GM18517 (cell line): ENCODE measurements at regions not wholly inside any gene's neighbourhood (a gene's known extent, or its start where the extent isn't known, plus 50 kb on each side); places are given as distances from the start of the nearest gene placed in this dataset.

Source experiments
- ATAC-seq: cut with Tn5 transposase; IDR thresholded peaks from one replicate; pipeline ENCODE4 v1.9.1; 2021; ENCODE audit warnings: mild to moderate bottlenecking, moderate library complexity; ENCODE audit not compliant: unreplicated experiment

GRCh38 chr6:68400396-68400795 lies 234.7 kb upstream of the ADGRB3 start:
- ATAC-seq = no peak

- ATAC-seq = no peak
Measured at GRCh38 chr6:68391953-68392352, 243.1 kb upstream of the ADGRB3 start.

- no peak for ATAC-seq
Measured at GRCh38 chr6:68372991-68373390, 262.1 kb upstream of the ADGRB3 start.

GRCh38 chr6:68368845-68369244 lies 266.2 kb upstream of the ADGRB3 start:
- ATAC-seq = no peak

- no peak for ATAC-seq
Measured at GRCh38 chr6:68364271-68364805, 270.7 kb upstream of the ADGRB3 start.

GRCh38 chr6:68343901-68344300 lies 291.2 kb upstream of the ADGRB3 start:
- ATAC-seq = peak; percentile 75

GRCh38 chr6:68342286-68342685 lies 292.8 kb upstream of the ADGRB3 start:
- ATAC-seq = no peak

- no peak for ATAC-seq
Measured at GRCh38 chr6:68339488-68340131, 295.5 kb upstream of the ADGRB3 start.

GRCh38 chr6:68333442-68333841 lies 301.6 kb upstream of the ADGRB3 start:
- no peak for ATAC-seq

GRCh38 chr6:68328156-68328555 lies 306.9 kb upstream of the ADGRB3 start:
- no peak for ATAC-seq

GRCh38 chr6:68326762-68327161 lies 308.3 kb upstream of the ADGRB3 start:
- no peak for ATAC-seq

GRCh38 chr6:68317366-68317765 lies 317.7 kb upstream of the ADGRB3 start:
- no peak for ATAC-seq

GRCh38 chr6:68313911-68314310 lies 321.2 kb upstream of the ADGRB3 start:
- no peak for ATAC-seq

- ATAC-seq = no peak
Measured at GRCh38 chr6:68307301-68307700, 327.8 kb upstream of the ADGRB3 start.

GRCh38 chr6:68296126-68296525 lies 339.0 kb upstream of the ADGRB3 start:
- ATAC-seq = no peak

GRCh38 chr6:68282646-68283045 lies 352.4 kb upstream of the ADGRB3 start:
- ATAC-seq = no peak

GRCh38 chr6:68279793-68280557 lies 355.1 kb upstream of the ADGRB3 start:
- no peak for ATAC-seq

- ATAC-seq = no peak
Measured at GRCh38 chr6:68273297-68273696, 361.8 kb upstream of the ADGRB3 start.

- no peak for ATAC-seq
Measured at GRCh38 chr6:68256391-68256790, 378.7 kb upstream of the ADGRB3 start.

- ATAC-seq = peak; percentile 88
Measured at GRCh38 chr6:68252632-68253031, 382.4 kb upstream of the ADGRB3 start.

- no peak for ATAC-seq
Measured at GRCh38 chr6:68247782-68248181, 387.3 kb upstream of the ADGRB3 start.

GRCh38 chr6:68240726-68241125 lies 394.4 kb upstream of the ADGRB3 start:
- ATAC-seq = no peak
